ENCODE measurements at regions not wholly inside any gene's neighbourhood (a gene's known extent, or its start where the extent isn't known, plus 50 kb on each side); places are given as distances from the start of the nearest gene placed in this dataset.

DNA sequence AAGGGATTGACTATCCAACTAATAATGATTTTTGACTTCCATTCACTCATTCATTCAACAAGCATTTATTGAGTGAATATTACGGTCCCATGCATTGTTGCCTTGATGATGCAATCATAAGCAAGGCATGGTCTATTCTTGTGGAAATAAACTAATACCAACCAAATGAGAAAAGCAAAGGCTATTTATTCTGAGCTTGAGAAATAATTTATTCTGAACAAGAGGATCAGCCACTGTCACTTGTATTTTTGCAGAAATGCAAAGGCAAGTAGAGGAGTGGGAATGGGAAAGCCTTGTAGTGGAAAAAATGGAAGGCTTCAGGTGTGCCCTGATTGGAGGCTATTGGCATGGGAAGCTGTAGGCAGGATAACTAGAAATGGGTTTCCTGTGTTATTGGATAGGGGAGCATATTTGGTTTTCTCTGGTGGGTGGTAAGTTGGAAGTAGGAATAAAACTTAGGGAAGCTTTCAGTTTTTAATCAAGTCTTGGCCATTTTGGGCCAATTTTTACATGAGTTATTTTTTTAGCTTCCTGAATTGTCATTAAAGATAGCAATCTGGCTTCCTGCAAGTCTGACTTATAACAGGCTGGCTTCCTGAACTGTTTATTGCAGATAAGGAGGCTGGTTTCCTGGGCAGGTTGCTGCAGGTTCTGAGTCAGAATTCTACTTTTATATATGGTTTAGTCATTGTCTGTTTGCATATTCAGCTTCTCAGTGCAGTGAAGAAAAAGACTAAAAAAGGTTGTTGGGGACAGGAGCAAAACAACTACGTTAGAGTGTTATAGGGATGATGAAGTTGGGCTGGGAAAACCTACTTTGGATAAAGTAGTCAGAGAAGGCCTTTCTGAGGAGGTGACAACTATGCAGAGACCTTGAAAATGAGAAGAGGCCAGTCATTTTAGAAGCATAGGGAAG is 106.7 kb downstream of the APIP start:
- TF ChIP-seq CTCF (conservative IDR thresholded peaks at IDR 0.05; ENCODE audit: low read depth, low read length), result no peak
- TF ChIP-seq EZH2 (IDR thresholded peaks at IDR 0.05; ENCODE audit: borderline replicate concordance, low read depth, low read length, poor library complexity, severe bottlenecking), result no peak
